WTC11 (cell line): ENCODE measurements at regions not wholly inside any gene's neighbourhood (a gene's known extent, or its start where the extent isn't known, plus 50 kb on each side); places are given as distances from the start of the nearest gene placed in this dataset.

Experiments
- E2F4 ChIP-seq: sonication (generic); formaldehyde crosslinking; IDR thresholded peaks from 2 replicates; pipeline ENCODE4 v1.8.1; 2022; ENCODE audit warnings: low read depth, mild to moderate bottlenecking, moderate library complexity, missing genetic modification reagents, borderline replicate concordance
- IRF1 ChIP-seq: sonication (generic); formaldehyde crosslinking; IDR thresholded peaks from 2 replicates; pipeline ENCODE4 v1.8.0; 2023; ENCODE audit warnings: missing genetic modification reagents
- KAT7 ChIP-seq: sonication (generic); formaldehyde crosslinking; IDR thresholded peaks from 2 replicates; pipeline ENCODE4 v1.8.1; 2023; ENCODE audit warnings: missing genetic modification reagents, mild to moderate bottlenecking, borderline replicate concordance
- MLX ChIP-seq: sonication (generic); formaldehyde crosslinking; IDR thresholded peaks from 2 replicates; pipeline ENCODE4 v1.8.1; 2023; ENCODE audit warnings: mild to moderate bottlenecking, missing genetic modification reagents, moderate library complexity
- NFYB ChIP-seq: sonication (generic); formaldehyde crosslinking; conservative IDR thresholded peaks from 2 replicates; pipeline ENCODE4 v1.8.0; 2022; ENCODE audit warnings: low read depth, missing genetic modification reagents
- NR2C2 ChIP-seq: sonication (generic); formaldehyde crosslinking; IDR thresholded peaks from 2 replicates; pipeline ENCODE4 v1.8.0; 2022; ENCODE audit warnings: mild to moderate bottlenecking, missing genetic modification reagents
- SP1 ChIP-seq: sonication (generic); formaldehyde crosslinking; conservative IDR thresholded peaks from 2 replicates; pipeline ENCODE4 v1.8.1; 2022; ENCODE audit warnings: missing genetic modification reagents
- TP53 ChIP-seq: sonication (generic); formaldehyde crosslinking; IDR thresholded peaks from 2 replicates; pipeline ENCODE4 v1.8.1; 2023; ENCODE audit warnings: mild to moderate bottlenecking, missing genetic modification reagents
- USF2 ChIP-seq: sonication (generic); formaldehyde crosslinking; IDR thresholded peaks from 2 replicates; pipeline ENCODE4 v1.8.1; 2023; ENCODE audit warnings: mild to moderate bottlenecking, missing genetic modification reagents, moderate library complexity
- TF ChIP-seq, protein P1 (sequence below): sonication (generic); formaldehyde crosslinking; IDR thresholded peaks from 2 replicates; pipeline ENCODE4 v1.8.1; 2022; ENCODE audit warnings: mild to moderate bottlenecking, moderate library complexity, missing genetic modification reagents
- TF ChIP-seq, protein P2 (sequence below): fragments of 200-600 bp; IDR thresholded peaks from 2 replicates; pipeline ENCODE4 v1.8.0; 2022; ENCODE audit warnings: antibody characterized with exemption
- TF ChIP-seq, protein P3 (sequence below): sonication (generic); formaldehyde crosslinking; IDR thresholded peaks from 2 replicates; pipeline ENCODE4 v1.8.1; 2022; ENCODE audit warnings: missing genetic modification reagents, borderline replicate concordance
- TF ChIP-seq, protein P4 (sequence below): sonication (generic); formaldehyde crosslinking; IDR thresholded peaks from 2 replicates; pipeline ENCODE4 v1.8.1; 2023; ENCODE audit warnings: mild to moderate bottlenecking, moderate library complexity, missing genetic modification reagents

DNA sequence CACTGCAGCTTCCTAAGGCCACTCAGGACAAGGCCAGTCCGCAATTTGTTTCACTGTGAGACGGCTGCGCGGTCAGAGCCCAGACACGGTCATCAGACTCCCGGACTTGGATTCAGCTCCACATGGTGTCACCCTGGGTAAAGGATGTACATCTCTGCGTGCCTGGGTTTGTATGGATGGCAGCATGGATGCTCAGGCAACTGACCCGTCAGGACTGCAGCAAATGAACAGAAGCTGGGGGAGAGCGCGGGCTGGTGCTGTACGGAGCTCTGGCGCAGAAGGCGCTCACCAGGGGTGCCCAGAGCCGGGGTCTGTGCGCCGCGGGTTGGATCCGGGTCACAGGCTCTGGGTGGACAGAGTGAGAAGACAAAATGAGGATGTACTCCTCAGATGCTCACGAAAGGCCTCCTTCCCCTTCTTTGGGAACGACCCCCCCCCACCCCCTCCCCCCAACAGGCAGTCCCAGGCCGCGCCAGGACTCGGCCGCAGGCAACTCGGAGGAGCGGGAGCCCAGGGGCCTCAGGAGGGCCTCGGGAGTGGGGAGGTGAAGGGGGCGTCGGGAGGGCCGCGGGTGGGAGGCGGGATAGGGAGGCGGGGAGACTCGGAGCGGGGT is 92.4 kb downstream of the CXCL12 start:
- TF ChIP-seq, protein P1, sequence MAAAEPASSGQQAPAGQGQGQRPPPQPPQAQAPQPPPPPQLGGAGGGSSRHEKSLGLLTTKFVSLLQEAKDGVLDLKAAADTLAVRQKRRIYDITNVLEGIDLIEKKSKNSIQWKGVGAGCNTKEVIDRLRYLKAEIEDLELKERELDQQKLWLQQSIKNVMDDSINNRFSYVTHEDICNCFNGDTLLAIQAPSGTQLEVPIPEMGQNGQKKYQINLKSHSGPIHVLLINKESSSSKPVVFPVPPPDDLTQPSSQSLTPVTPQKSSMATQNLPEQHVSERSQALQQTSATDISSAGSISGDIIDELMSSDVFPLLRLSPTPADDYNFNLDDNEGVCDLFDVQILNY (CRISPR knock-in tag): no peak
- TF ChIP-seq, protein P2, sequence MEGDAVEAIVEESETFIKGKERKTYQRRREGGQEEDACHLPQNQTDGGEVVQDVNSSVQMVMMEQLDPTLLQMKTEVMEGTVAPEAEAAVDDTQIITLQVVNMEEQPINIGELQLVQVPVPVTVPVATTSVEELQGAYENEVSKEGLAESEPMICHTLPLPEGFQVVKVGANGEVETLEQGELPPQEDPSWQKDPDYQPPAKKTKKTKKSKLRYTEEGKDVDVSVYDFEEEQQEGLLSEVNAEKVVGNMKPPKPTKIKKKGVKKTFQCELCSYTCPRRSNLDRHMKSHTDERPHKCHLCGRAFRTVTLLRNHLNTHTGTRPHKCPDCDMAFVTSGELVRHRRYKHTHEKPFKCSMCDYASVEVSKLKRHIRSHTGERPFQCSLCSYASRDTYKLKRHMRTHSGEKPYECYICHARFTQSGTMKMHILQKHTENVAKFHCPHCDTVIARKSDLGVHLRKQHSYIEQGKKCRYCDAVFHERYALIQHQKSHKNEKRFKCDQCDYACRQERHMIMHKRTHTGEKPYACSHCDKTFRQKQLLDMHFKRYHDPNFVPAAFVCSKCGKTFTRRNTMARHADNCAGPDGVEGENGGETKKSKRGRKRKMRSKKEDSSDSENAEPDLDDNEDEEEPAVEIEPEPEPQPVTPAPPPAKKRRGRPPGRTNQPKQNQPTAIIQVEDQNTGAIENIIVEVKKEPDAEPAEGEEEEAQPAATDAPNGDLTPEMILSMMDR: no peak
- TF ChIP-seq MLX (CRISPR knock-in tag) (no peak), NFYB (CRISPR knock-in tag) (no peak), SP1 (CRISPR knock-in tag) (no peak), TP53 (CRISPR knock-in tag) (no peak), NR2C2 (CRISPR knock-in tag) (no peak), IRF1 (no peak), E2F4 (CRISPR knock-in tag) (no peak), KAT7 (no peak), USF2 (CRISPR knock-in tag) (no peak)
- TF ChIP-seq, protein P3, sequence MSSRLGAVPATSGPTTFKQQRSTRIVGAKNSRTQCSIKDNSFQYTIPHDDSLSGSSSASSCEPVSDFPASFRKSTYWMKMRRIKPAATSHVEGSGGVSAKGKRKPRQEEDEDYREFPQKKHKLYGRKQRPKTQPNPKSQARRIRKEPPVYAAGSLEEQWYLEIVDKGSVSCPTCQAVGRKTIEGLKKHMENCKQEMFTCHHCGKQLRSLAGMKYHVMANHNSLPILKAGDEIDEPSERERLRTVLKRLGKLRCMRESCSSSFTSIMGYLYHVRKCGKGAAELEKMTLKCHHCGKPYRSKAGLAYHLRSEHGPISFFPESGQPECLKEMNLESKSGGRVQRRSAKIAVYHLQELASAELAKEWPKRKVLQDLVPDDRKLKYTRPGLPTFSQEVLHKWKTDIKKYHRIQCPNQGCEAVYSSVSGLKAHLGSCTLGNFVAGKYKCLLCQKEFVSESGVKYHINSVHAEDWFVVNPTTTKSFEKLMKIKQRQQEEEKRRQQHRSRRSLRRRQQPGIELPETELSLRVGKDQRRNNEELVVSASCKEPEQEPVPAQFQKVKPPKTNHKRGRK (CRISPR knock-in tag): no peak
- TF ChIP-seq, protein P4, sequence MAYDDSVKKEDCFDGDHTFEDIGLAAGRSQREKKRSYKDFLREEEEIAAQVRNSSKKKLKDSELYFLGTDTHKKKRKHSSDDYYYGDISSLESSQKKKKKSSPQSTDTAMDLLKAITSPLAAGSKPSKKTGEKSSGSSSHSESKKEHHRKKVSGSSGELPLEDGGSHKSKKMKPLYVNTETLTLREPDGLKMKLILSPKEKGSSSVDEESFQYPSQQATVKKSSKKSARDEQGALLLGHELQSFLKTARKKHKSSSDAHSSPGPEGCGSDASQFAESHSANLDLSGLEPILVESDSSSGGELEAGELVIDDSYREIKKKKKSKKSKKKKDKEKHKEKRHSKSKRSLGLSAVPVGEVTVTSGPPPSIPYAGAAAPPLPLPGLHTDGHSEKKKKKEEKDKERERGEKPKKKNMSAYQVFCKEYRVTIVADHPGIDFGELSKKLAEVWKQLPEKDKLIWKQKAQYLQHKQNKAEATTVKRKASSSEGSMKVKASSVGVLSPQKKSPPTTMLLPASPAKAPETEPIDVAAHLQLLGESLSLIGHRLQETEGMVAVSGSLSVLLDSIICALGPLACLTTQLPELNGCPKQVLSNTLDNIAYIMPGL (CRISPR knock-in tag): no peak
